ENCODE measurements at regions not wholly inside any gene's neighbourhood (a gene's known extent, or its start where the extent isn't known, plus 50 kb on each side); places are given as distances from the start of the nearest gene placed in this dataset.
"Not testable (repeated sequence)": the region's sequence is repeated elsewhere in the genome, so short reads cannot be mapped to it uniquely, and the experiment has no call there.

- BruUV-seq (replicated peaks): no TSS peak
- POLR2A ChIA-PET (ENCODE audit: unreplicated experiment): no interaction called here
- no peaks in the 10 kb centered on the region for H3K9me2 ChIP-seq (replicated peaks; ENCODE audit: low read length)
Observed at GRCh38 chr2:150669492-150669891, 182.0 kb upstream of the RND3 start.

DNA sequence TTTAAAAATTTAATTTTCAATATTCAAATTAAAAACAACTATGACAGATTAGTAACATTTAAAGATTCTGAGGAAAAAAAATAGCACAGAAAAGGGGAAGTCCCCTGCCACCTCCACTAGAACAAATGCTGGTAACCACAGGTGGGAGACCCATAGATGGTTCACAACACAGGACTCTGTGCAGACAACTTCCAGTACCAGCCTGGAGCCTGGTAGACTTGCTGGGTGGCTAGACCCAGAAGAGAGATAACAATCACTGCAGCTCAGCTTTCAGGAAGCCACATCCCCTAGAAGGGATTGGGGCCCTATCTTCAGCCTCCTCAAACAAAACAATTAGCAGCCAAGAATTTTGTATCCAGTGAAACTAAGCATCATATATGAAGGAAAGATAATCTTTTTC is 179.6 kb upstream of the RND3 start:
- H3K9me2 ChIP-seq (replicated peaks; ENCODE audit: low read length); ATAC-seq; POLR2A ChIA-PET (ENCODE audit: unreplicated experiment); H3K27me3 ChIP-seq (ENCODE audit: low read length); H4K20me1 ChIP-seq (ENCODE audit: low read length); H3K4me3 ChIP-seq (ENCODE audit: low read length); H3K27ac ChIP-seq (ENCODE audit: low read length); H3K9ac ChIP-seq (ENCODE audit: low read length); H3K4me2 ChIP-seq (ENCODE audit: low read length); BruUV-seq (replicated peaks); H3F3A ChIP-seq (ENCODE audit: low read length, unreplicated experiment); CTCF ChIA-PET; H3K9me3 ChIP-seq (ENCODE audit: low read length); H3K36me3 ChIP-seq (ENCODE audit: low read depth, low read length); H2AFZ ChIP-seq (ENCODE audit: low read length); H3K79me2 ChIP-seq (ENCODE audit: low read length); intact Hi-C loops (cut with micrococcal nuclease): not testable (repeated sequence)
- peaks cover 12% of the 10 kb centered on the region for H3K4me1 ChIP-seq (ENCODE audit: insufficient read depth, low read length)
- peak; percentile 26 for DNase-seq

More at GRCh38 chr2:150669492-150669891, 182.0 kb upstream of the RND3 start:
- no peak for TF ChIP-seq CTCF (conservative IDR thresholded peaks at IDR 0.05; ENCODE audit: low read depth, low read length)
- TF ChIP-seq EZH2 (IDR thresholded peaks at IDR 0.05; ENCODE audit: low read length, unreplicated experiment): no peak
- TF ChIP-seq EZH2phosphoT487 (IDR thresholded peaks at IDR 0.05; ENCODE audit: borderline replicate concordance, low read length): no peak
- ATAC-seq (no peak), DNase-seq (no peak)
- Histone ChIP-seq H3K9me3 (ENCODE audit: low read length) (no peaks in the 10 kb centered on the region), H3K4me1 (ENCODE audit: insufficient read depth, low read length) (no peaks in the 10 kb centered on the region), H3K27ac (ENCODE audit: low read length) (no peak overlapping the region), H3K4me2 (ENCODE audit: low read length) (no peak overlapping the region), H3K27me3 (ENCODE audit: low read length) (no peaks in the 10 kb centered on the region), H2AFZ (ENCODE audit: low read length) (no peak overlapping the region), H3K36me3 (ENCODE audit: low read depth, low read length) (no peaks in the 10 kb centered on the region), H3K79me2 (ENCODE audit: low read length) (no peaks in the 10 kb centered on the region), H4K20me1 (ENCODE audit: low read length) (no peaks in the 10 kb centered on the region), H3K9ac (ENCODE audit: low read length) (no peak overlapping the region), H3F3A (ENCODE audit: low read length, unreplicated experiment) (no peaks in the 10 kb centered on the region), H3K4me3 (ENCODE audit: low read length) (no peak overlapping the region)
- CTCF ChIA-PET: no interaction called here
- intact Hi-C loops (cut with micrococcal nuclease): no loop called here

DNA sequence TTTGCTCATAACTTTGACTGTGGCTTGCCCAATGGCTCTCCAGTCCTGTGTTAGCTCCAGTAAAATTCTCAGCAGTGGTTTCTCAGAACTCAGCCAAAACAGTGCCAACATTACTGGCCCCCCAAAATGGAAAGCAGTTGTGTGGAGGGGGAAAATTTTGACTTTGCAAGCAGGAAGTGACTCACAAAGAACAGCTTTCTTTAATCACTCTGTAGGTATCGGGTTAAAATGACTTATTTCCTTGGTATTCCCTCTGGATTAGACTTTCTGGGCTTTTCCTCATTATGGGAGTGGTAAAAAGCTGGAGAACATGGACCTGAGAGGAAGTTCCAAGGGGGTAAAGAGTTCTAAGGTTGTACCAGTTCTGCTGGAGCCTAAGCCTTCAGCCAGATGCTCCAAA is 175.7 kb upstream of the RND3 start:
- H3F3A ChIP-seq (ENCODE audit: low read length, unreplicated experiment): no peaks in the 10 kb centered on the region
- no peak overlapping the region for H3K4me3 ChIP-seq (ENCODE audit: low read length)
- H3K4me2 ChIP-seq (ENCODE audit: low read length): 0 out of 2 replicates have a peak overlapping the region, but pooled peaks have one; percentile 5
- peak overlapping the region; percentile 57 for H3K27ac ChIP-seq (ENCODE audit: low read length)
- peak; percentile 75 for ATAC-seq
- ChIA-PET POLR2A (ENCODE audit: unreplicated experiment) (interaction anchor here (0.7 kb wide), 1 partner anchor 75 kb away, joined by 4 read pairs; no protein-coding TSS in a partner anchor), CTCF (no interaction called here)
- no peaks in the 10 kb centered on the region for H4K20me1 ChIP-seq (ENCODE audit: low read length)
- H3K9ac ChIP-seq (ENCODE audit: low read length): no peak overlapping the region
- H3K27me3 ChIP-seq (ENCODE audit: low read length): no peaks in the 10 kb centered on the region
- peak overlapping the region; percentile 68 for H2AFZ ChIP-seq (ENCODE audit: low read length)
- H3K79me2 ChIP-seq (ENCODE audit: low read length): no peaks in the 10 kb centered on the region
- H3K4me1 ChIP-seq (ENCODE audit: insufficient read depth, low read length): peaks cover 12% of the 10 kb centered on the region
- H3K9me2 ChIP-seq (replicated peaks; ENCODE audit: low read length): no peaks in the 10 kb centered on the region
- BruUV-seq (replicated peaks): no TSS peak
- peak; percentile 63 for DNase-seq
- intact Hi-C loops (cut with micrococcal nuclease): no loop called here
- H3K36me3 ChIP-seq (ENCODE audit: low read depth, low read length): 0 out of 2 replicates have a peak, but pooled peaks cover 2% of the 10 kb centered on the region
- no peaks in the 10 kb centered on the region for H3K9me3 ChIP-seq (ENCODE audit: low read length)
- TF ChIP-seq EZH2phosphoT487 (IDR thresholded peaks at IDR 0.05; ENCODE audit: borderline replicate concordance, low read length) (no peak), CTCF (conservative IDR thresholded peaks at IDR 0.05; ENCODE audit: low read depth, low read length) (no peak), EZH2 (IDR thresholded peaks at IDR 0.05; ENCODE audit: low read length, unreplicated experiment) (no peak)

All from PC-3 (cell line).